RWPE1 (cell line): ENCODE measurements at regions not wholly inside any gene's neighbourhood (a gene's known extent, or its start where the extent isn't known, plus 50 kb on each side); places are given as distances from the start of the nearest gene placed in this dataset.

Source experiments
- CTCF ChIA-PET: fragments of 350-600 bp; sonication (Branson Sonifier 250); formaldehyde crosslinking; extraction: SDS; loops from one replicate; lab custom pipeline; 2021; lab: Yijun Ruan, JAX
- POLR2A ChIA-PET: fragments of 400-600 bp; formaldehyde crosslinking; extraction: SDS; loops from one replicate; lab custom pipeline; 2020; ENCODE audit warnings: antibody characterized with exemption; ENCODE audit not compliant: low non-redundant PET; lab: Yijun Ruan, JAX
- DNase-seq: peaks from one replicate; pipeline ENCODE4 v3.0.0; 2012; ENCODE audit warnings: low spot score
- H3K27ac ChIP-seq: fragments of 450-650 bp; 2 replicates; pipeline ENCODE4 v1.5.1; 2017
- TF ChIP-seq, protein P1 (sequence below): fragments of 450-650 bp; conservative IDR thresholded peaks from 2 replicates; pipeline ENCODE4 v1.5.1; 2017; ENCODE audit warnings: low read depth, mild to moderate bottlenecking

DNA sequence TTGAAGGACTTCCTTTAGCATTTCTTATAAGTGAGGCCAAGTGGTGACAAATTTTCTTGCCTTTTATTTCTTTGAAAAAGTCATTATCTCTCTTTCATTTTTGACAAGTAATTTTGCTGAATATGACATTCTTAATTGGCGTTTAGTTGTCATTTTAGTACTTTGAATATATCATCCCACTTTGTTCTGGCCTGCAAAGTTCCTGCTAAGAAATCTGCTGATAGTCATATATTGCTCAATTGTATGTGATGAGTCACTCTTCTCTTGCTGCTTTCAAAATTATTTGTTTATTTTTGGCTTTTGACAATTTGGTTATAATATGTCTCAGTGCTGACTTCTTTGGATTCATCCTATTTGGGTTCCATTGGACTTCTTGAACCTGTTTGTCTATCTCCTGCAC is 312.6 kb downstream of the DUSP10 start:
- ChIA-PET CTCF (interaction anchor here (0.6 kb wide), 1 partner anchor 165 kb away, joined by 3 read pairs; no protein-coding TSS in a partner anchor), POLR2A (no interaction called here)
- TF ChIP-seq, protein P1, sequence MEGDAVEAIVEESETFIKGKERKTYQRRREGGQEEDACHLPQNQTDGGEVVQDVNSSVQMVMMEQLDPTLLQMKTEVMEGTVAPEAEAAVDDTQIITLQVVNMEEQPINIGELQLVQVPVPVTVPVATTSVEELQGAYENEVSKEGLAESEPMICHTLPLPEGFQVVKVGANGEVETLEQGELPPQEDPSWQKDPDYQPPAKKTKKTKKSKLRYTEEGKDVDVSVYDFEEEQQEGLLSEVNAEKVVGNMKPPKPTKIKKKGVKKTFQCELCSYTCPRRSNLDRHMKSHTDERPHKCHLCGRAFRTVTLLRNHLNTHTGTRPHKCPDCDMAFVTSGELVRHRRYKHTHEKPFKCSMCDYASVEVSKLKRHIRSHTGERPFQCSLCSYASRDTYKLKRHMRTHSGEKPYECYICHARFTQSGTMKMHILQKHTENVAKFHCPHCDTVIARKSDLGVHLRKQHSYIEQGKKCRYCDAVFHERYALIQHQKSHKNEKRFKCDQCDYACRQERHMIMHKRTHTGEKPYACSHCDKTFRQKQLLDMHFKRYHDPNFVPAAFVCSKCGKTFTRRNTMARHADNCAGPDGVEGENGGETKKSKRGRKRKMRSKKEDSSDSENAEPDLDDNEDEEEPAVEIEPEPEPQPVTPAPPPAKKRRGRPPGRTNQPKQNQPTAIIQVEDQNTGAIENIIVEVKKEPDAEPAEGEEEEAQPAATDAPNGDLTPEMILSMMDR: no peak
- DNase-seq: peak; percentile 43
- no peak overlapping the region for H3K27ac ChIP-seq

DNA sequence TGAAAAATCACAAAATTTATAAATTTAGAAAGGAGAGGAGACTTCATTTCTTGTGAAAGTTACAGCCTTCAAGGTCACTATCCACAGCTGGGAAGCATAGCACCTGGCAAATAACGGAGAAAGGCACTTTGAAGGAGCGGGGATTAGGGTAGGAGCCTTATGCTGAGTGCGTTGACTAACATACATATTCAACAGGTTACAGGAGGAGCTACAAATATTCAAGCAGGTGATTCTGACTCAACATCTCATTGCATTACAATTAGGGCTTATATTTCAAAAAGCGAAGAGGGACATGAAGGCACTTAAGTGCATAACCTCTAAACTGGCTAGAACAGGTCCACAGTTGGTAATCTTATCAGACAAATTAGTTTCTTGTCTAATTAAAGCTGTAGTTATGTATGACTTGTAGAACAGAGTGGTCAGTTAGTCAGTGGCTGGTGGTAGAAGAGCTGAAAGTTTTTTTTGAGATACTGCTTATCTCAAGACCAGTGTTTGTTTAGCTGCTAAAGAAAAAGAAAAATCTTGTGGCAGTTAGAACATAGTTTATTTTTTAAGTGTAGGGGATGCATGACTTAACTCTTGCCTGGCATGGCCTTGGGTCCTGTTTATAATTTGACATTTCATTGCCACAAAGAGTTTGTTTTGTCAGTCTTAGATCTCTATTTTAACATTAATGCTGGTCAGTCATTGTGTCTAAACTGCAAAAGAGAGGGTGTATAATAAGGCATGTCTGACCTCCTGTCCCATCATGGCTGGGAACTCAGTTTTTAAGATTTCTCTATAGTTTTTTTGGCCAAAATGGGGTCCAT is 311.5 kb downstream of the DUSP10 start:
- no peak overlapping the region for H3K27ac ChIP-seq
- ChIA-PET POLR2A (no interaction called here), CTCF (interaction anchor here (0.6 to 0.7 kb wide), 3 partner anchors 12 to 698 kb away, joined by 3 to 9 read pairs (median 3); no protein-coding TSS in a partner anchor)
- TF ChIP-seq, protein P1: no peak
- no peak for DNase-seq

DNA sequence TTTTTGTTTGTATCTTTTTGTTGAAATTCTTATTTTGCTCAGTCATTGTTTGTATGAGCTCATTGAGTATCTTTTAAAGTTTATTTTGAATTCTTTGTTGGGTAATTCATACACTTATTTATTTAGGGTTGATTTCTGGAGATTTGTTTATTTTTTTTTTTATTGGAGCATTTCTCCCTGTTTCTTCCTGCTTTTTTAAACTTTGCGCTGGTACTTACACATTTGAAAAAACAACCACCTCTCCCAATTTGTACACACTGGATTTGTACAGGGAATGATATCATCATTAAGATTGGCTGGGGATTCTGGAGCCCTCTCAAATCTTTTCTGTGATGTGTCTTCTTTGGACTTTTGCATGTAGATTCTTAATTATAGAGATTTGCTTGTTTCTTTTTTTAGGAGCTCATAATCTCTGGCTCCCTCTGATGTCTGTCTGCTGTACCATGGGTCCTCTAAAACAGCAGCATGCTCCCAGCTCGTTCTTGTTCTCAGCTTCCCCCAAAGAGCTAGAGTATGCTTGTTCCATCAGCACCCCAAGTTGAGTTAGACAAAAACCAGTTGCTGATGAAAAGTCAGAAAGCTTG is 310.7 kb downstream of the DUSP10 start:
- TF ChIP-seq, protein P1: no peak
- H3K27ac ChIP-seq: no peak overlapping the region
- ChIA-PET CTCF (interaction anchor here (0.6 to 1.1 kb wide), 3 partner anchors 167 to 698 kb away, joined by 3 to 9 read pairs (median 4); no protein-coding TSS in a partner anchor), POLR2A (no interaction called here)
- no peak for DNase-seq

DNA sequence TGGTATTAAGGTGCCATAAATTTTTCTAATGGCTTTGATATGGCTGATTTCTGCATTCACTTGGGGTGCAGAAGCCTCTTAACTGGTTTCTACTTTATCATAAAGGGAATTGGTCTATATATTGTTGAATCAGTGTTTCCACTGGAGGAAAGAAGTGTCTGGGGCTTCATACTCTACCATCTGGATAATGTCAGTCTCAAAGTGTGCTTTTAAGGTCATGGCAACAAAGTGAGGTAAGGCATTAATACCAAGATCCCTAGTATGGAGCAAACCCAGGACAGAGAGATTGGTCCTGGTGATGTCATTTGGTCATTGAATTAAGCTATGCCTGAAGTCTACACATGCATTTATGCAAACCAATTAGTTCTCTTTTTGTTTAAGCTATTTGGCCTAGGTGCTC is 309.9 kb downstream of the DUSP10 start:
- TF ChIP-seq, protein P1: no peak
- POLR2A ChIA-PET: no interaction called here
- H3K27ac ChIP-seq: no peak overlapping the region
- no peak for DNase-seq
- CTCF ChIA-PET: interaction anchor here (0.7 to 1.1 kb wide), 3 partner anchors 16 to 229 kb away, joined by 4 to 5 read pairs (median 4); no protein-coding TSS in a partner anchor

DNA sequence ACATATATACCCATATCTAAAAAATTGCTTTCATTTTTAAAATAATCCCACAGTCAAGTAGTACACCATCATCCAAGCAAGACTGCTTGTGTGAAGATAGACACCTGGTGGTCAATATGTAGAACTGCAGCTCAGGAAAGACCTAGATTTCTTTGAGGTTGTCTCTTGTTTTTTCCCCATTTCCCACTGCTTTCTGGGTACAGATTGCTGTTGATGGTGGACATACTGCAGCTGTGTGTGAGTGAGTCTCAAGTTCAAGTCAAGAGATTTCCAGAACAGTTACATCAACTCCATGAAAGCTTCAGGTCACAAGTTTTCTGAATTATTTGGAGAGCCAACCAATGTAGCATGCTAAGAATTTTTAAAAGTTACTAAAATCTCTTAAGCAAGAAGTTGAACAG is 306.4 kb downstream of the DUSP10 start:
- TF ChIP-seq, protein P1: peak; percentile 94
- CTCF ChIA-PET: interaction anchor here (0.6 to 2.2 kb wide), 23 partner anchors 8 to 625 kb away, joined by 3 to 15 read pairs (median 4); partner anchors contain the start of gene HLX
- H3K27ac ChIP-seq: no peak overlapping the region
- POLR2A ChIA-PET: no interaction called here
- peak; percentile 60 for DNase-seq

DNA sequence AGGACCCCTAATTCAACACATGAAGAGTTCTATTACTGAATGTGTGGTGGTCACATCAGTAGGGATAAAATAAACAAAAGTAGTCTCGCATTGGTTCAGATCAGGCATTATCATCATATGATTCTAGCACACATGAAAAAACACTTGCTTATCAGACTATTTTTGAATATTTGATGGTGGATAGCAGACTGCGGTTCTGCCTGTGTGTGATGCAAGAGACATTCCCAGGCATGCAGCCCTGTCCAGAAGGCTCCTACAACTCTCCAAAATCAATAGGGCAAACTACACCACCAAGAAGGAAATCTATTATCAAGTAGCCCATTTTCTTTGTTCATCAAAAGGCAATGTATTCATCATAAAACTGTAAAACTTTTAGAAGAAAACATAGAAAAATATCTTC is 304.7 kb downstream of the DUSP10 start:
- TF ChIP-seq, protein P1: no peak
- H3K27ac ChIP-seq: no peak overlapping the region
- ChIA-PET POLR2A (no interaction called here), CTCF (no interaction called here)
- DNase-seq: no peak
